Stimulated activated CD4-positive, alpha-beta T cell treated with anti-CD3 and anti-CD28 coated beads, Interleukin-1b, Interleukin-23, amount 100 ng/mL, for 4 hours (primary cell): ENCODE measurements at regions not wholly inside any gene's neighbourhood (a gene's known extent, or its start where the extent isn't known, plus 50 kb on each side); places are given as distances from the start of the nearest gene placed in this dataset.
"Not testable (repeated sequence)": the region's sequence is repeated elsewhere in the genome, so short reads cannot be mapped to it uniquely, and the experiment has no call there.

Experiments
- DNase-seq, 2 donors: peaks; one replicate each; pipeline ENCODE4 v3.0.0-alpha.2; 2020; ENCODE audit warnings: low read depth in 2 of 2

DNA sequence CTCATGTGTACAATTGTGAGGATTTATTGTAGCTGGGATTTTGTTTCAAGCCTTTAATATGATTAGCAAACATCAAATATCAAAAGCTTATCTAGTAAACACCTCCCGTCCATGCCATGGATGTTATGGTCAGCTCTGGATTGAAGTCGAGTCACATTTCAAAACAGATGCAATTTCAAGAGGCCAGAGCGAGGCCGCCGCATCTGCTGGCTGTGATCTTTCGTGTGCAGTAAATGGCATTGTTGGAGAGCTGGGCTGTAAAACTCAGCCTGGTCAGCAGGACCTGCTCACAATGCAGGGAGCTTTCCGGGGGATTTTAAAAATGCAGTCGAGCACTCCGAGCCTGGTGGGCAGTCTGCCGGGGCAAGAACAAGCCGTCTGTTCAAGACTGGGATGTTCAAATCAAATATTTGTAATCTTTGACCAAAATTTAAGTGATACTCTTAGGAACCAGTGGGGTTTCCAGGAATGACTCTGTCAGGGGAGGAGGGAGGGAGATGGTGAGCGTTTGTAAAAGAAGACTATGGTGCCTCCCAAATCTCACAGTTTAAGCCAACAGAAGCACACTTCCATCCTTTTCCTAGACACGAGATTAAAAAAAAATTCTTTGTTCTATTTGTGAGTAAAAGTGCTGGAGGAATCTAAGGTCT, 97.6 kb downstream of the MYCN start:
- DNase-seq: no peak

DNA sequence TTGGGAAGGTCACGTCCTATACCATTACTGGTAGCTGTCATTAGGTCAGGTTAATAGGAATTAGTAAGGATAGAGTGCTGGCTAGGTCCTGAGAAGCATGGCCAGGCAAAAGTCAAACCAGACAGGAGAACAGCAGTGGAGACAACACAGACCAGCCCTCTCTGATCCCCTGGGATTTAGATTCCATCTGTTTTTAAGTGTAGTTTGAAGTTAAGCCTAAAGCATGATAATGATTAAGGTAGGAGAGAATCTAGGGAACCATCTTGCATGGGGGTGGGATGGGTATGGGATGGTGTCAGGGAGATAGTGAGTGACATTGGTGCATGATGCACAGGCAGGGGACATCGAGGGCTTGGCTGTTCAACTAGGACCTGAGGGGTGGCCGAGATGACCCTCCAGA, 96.6 kb downstream of the MYCN start:
- DNase-seq: no peak

GRCh38 chr2:16035747-16036745, 95.7 kb downstream of the MYCN start:
- no peak for DNase-seq

GRCh38 chr2:16034975-16035746, 94.8 kb downstream of the MYCN start:
- DNase-seq: no peak

- no peak for DNase-seq
Measured at GRCh38 chr2:16034151-16034974, 94.0 kb downstream of the MYCN start.

DNA sequence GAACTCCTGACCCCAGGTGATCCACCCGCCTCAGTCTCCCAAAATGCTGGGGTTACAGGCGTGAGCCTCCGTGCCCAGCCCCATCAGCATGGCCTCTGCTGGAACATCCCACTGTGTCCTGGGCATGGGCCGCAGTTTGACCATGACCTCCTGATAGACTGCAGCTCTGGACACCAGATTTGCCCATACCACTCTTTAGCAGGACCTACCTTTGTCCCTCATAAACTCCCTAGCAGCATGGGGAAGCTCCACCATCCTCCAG, 92.6 kb downstream of the MYCN start:
- no peak for DNase-seq

- DNase-seq: no peak
Measured at GRCh38 chr2:16032282-16033031, 92.1 kb downstream of the MYCN start.

GRCh38 chr2:16031848-16032159, 91.5 kb downstream of the MYCN start:
- DNase-seq: no peak

DNA sequence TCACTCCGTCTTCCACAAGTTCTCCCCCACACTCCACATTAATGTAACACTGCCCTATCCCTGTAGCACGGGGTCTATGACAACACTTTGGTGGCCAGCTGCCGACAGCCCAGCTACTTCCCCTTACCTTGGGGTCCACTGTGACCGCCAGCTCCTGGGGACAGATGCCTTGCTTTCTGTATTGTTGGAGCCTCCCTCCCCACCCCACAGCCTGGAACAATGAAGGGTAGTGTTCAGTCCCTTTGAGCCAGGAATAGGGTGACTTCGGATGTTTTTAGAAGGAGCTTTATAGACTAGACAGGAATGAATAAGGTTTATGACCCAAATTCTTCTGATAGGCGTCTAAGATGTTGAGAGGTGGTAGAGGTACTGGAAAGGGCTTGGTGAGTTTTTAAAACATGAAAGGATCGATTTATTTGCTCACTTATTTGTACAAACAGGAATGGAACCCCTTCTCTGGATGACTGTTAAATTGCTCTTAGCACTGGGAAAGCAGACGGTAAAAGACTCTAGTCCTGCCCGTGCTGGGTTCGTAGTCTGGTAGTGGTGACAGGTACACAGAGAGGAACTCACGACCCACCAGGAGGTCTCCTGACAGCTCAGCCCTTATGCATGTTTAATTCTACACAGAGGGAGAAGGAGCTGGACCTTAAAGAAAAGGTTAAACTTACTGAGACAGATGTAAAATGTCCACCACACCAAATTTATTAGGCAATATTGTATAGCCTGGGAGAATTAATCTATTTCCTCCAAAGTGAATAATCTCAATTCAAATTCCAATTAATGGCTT, 90.9 kb downstream of the MYCN start:
- DNase-seq: no peak

DNA sequence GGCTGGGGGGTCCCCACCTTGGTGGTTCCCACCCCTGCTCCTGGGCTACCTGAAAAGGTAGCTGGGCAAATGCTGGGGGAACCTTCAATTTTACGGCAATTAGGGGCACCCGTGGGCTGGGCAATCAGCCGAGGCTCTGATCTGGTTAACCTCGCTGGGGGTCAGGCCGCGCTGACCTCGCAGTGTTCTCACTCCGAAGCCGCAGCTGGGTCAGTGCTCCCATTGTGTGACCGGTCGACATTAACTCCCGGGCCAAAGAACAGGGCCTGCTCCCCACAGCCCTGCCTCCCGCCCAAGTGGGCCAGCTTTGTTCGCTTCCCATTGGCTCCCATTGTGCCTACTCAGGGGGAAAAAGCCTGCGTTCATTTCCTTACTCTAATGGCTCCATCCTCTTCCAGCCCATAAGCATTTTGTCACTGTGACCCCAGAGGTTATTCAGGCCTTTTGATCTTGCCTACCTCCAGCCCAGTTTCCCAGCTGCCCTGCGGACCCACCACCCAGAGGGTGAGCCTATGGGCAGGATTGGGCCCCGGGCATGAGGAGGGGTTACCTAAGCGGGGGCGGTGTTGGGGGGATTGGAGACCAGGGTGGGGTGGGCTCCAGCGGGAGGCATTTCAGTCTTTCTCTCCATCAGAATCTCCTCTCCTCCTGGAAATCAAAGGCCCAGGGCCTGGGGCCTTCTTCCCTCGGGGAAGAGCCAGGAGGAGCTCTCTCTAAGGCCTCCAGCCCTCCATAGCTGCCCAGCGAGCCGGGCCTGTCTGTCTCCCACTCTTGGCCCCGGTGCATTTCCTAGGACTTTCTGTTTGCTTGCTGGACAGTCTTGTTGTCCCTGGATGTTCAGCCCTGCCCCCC, 90.1 kb downstream of the MYCN start:
- no peak for DNase-seq

GRCh38 chr2:16028644-16029043, 88.3 kb downstream of the MYCN start:
- DNase-seq: no peak

DNA sequence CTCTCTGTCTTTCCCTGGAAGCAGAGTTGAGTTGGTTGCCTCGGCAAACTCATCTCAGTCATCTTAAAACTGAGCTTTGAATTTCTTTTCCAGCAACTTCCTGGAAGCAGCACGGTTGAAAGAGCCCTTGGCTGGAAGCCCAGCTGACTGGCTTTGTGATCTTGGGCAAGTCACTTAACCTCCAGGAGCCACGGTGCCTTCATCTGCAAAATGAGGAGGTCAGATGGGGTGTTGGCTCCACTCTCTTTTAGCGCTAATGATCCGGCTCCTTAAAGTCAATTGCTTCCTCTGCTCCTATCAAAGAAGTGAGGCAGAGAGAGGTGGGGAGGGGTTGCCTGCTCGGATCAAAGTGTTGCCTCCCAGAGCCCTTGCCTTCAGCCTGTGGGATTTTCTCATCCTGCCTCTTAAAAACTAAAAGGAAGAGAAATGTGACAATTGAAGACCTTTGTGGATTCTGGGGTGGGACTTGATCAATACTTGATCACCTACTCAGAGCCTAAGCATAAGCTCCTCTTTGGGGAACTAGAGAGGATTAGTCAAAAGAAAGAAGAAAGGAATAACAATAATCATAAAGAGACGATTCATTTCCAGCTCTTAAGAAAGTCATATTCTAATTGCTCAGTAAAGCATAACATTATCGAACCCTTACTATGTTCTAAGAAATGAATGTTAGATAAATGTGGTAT, 86.6 kb downstream of the MYCN start:
- no peak for DNase-seq

- DNase-seq: no peak
Measured at GRCh38 chr2:16025876-16026640, 85.7 kb downstream of the MYCN start.

DNA sequence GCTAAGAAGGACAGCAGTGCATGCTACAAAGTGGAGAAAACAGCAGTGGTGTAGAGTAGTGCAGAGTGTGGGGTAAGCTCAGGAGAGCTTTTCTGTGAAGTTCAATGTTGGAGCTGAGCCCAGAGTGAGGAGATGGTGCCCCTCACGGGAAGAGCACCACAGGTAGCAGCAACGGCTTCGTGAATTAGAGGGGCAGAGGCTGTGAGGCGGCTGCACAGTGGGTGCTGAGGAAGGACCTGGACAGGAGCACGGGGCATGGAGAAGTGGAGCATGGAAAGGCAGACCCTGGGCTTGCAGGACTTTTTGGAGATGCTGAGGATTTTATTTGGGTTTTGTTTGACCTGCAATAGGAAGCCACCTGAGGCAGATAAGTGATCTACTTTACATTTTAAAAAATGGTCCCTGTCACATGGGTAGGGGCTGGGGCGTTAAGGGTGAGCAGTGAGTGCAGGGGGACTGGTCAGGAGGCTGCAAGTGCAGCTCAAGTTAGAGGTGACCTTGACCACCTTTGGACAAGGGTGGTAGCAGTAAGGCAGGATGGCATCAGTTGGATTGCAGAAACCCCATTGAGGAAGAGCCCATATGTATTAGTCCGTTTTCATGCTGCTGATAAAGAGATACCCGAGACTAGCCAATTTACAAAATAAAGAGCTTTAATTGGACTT, 85.0 kb downstream of the MYCN start:
- no peak for DNase-seq

DNA sequence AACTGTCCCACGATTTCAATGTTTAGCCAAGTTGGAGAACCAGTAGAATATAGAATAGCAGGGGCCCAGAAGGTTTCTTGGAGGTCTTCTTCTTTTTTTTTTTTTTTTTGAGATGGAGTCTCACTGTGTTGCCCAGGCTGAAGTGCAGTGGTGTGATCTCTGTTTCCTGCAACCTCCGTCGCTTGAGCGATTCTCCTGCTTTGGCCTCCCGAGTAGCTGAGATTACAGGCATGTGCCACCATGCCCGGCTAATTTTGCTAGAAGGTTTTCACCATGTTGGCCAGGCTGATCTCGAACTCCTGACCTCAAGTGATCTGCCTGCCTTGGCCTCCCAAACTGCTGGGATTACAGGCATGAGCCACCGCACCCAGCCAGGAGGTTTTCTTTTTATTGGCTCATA, 84.3 kb downstream of the MYCN start:
- not testable (repeated sequence) for DNase-seq

GRCh38 chr2:16023506-16024360, 83.4 kb downstream of the MYCN start:
- no peak for DNase-seq
